ENCODE measurements at regions not wholly inside any gene's neighbourhood (a gene's known extent, or its start where the extent isn't known, plus 50 kb on each side); places are given as distances from the start of the nearest gene placed in this dataset.

GRCh38 chr2:13539296-13539695 lies 822.6 kb downstream of the TRIB2 start:
- Histone ChIP-seq H3K79me2 (ENCODE audit: insufficient read depth, low read length) (no peaks in the 10 kb centered on the region), H3K4me2 (ENCODE audit: low read depth, low read length, poor library complexity, severe bottlenecking) (no peak overlapping the region), H4K20me1 (ENCODE audit: low read depth, low read length) (no peaks in the 10 kb centered on the region), H3K9me3 (ENCODE audit: insufficient read depth, low read length) (no peaks in the 10 kb centered on the region), H3K4me3 (ENCODE audit: insufficient read depth, low read length, poor library complexity, severe bottlenecking) (no peak overlapping the region), H3K27me3 (ENCODE audit: low read length) (no peaks in the 10 kb centered on the region), H2AFZ (ENCODE audit: low read depth, low read length, severe bottlenecking) (no peak overlapping the region), H3K9me2 (replicated peaks; ENCODE audit: insufficient read depth, low read length) (no peaks in the 10 kb centered on the region), H3K36me3 (ENCODE audit: low read length) (no peaks in the 10 kb centered on the region), H3K9ac (ENCODE audit: low read length) (no peak overlapping the region), H3F3A (ENCODE audit: insufficient read depth) (no peaks in the 10 kb centered on the region), H3K27ac (ENCODE audit: low read depth, low read length) (no peak overlapping the region)
- TF ChIP-seq EZH2phosphoT487 (conservative IDR thresholded peaks at IDR 0.05; ENCODE audit: low read length) = no peak

GRCh38 chr2:13542061-13542460 lies 825.3 kb downstream of the TRIB2 start:
- Histone ChIP-seq H3K79me2 (ENCODE audit: insufficient read depth, low read length) (no peaks in the 10 kb centered on the region), H4K20me1 (ENCODE audit: low read depth, low read length) (no peaks in the 10 kb centered on the region), H3K9ac (ENCODE audit: low read length) (no peak overlapping the region), H2AFZ (ENCODE audit: low read depth, low read length, severe bottlenecking) (no peak overlapping the region), H3K27ac (ENCODE audit: low read depth, low read length) (no peak overlapping the region), H3K9me3 (ENCODE audit: insufficient read depth, low read length) (no peaks in the 10 kb centered on the region), H3K9me2 (replicated peaks; ENCODE audit: insufficient read depth, low read length) (no peaks in the 10 kb centered on the region), H3K36me3 (ENCODE audit: low read length) (no peaks in the 10 kb centered on the region), H3K4me3 (ENCODE audit: insufficient read depth, low read length, poor library complexity, severe bottlenecking) (no peak overlapping the region), H3F3A (ENCODE audit: insufficient read depth) (no peaks in the 10 kb centered on the region), H3K27me3 (ENCODE audit: low read length) (no peaks in the 10 kb centered on the region), H3K4me2 (ENCODE audit: low read depth, low read length, poor library complexity, severe bottlenecking) (no peak overlapping the region)
- TF ChIP-seq CTCF (IDR thresholded peaks at IDR 0.05; ENCODE audit: insufficient read depth, low read length, poor library complexity, severe bottlenecking) (no peak), EZH2phosphoT487 (conservative IDR thresholded peaks at IDR 0.05; ENCODE audit: low read length) (no peak)

GRCh38 chr2:13542642-13543041 lies 825.9 kb downstream of the TRIB2 start:
- H3K9me2 ChIP-seq (replicated peaks; ENCODE audit: insufficient read depth, low read length) = no peaks in the 10 kb centered on the region
- TF ChIP-seq EZH2phosphoT487 (conservative IDR thresholded peaks at IDR 0.05; ENCODE audit: low read length) (no peak), CTCF (IDR thresholded peaks at IDR 0.05; ENCODE audit: insufficient read depth, low read length, poor library complexity, severe bottlenecking) (no peak)
- no peak overlapping the region for H3K4me3 ChIP-seq (ENCODE audit: insufficient read depth, low read length, poor library complexity, severe bottlenecking)
- H3F3A ChIP-seq (ENCODE audit: insufficient read depth) = no peaks in the 10 kb centered on the region
- H3K9ac ChIP-seq (ENCODE audit: low read length) = no peak overlapping the region
- no peak overlapping the region for H3K27ac ChIP-seq (ENCODE audit: low read depth, low read length)
- H3K9me3 ChIP-seq (ENCODE audit: insufficient read depth, low read length) = no peaks in the 10 kb centered on the region
- H3K4me2 ChIP-seq (ENCODE audit: low read depth, low read length, poor library complexity, severe bottlenecking) = no peak overlapping the region
- H3K79me2 ChIP-seq (ENCODE audit: insufficient read depth, low read length) = no peaks in the 10 kb centered on the region
- H2AFZ ChIP-seq (ENCODE audit: low read depth, low read length, severe bottlenecking) = no peak overlapping the region
- H3K27me3 ChIP-seq (ENCODE audit: low read length) = no peaks in the 10 kb centered on the region
- no peaks in the 10 kb centered on the region for H4K20me1 ChIP-seq (ENCODE audit: low read depth, low read length)
- no peaks in the 10 kb centered on the region for H3K36me3 ChIP-seq (ENCODE audit: low read length)

GRCh38 chr2:13543550-13543949 lies 826.8 kb downstream of the TRIB2 start:
- Histone ChIP-seq H3K4me3 (ENCODE audit: insufficient read depth, low read length, poor library complexity, severe bottlenecking) (no peak overlapping the region), H3K79me2 (ENCODE audit: insufficient read depth, low read length) (no peaks in the 10 kb centered on the region), H3K4me2 (ENCODE audit: low read depth, low read length, poor library complexity, severe bottlenecking) (no peak overlapping the region), H3K27ac (ENCODE audit: low read depth, low read length) (no peak overlapping the region), H4K20me1 (ENCODE audit: low read depth, low read length) (no peaks in the 10 kb centered on the region), H3K36me3 (ENCODE audit: low read length) (no peaks in the 10 kb centered on the region), H2AFZ (ENCODE audit: low read depth, low read length, severe bottlenecking) (no peak overlapping the region), H3F3A (ENCODE audit: insufficient read depth) (no peaks in the 10 kb centered on the region), H3K9ac (ENCODE audit: low read length) (no peak overlapping the region), H3K9me3 (ENCODE audit: insufficient read depth, low read length) (no peaks in the 10 kb centered on the region), H3K9me2 (replicated peaks; ENCODE audit: insufficient read depth, low read length) (no peaks in the 10 kb centered on the region), H3K27me3 (ENCODE audit: low read length) (no peaks in the 10 kb centered on the region)
- TF ChIP-seq CTCF (IDR thresholded peaks at IDR 0.05; ENCODE audit: insufficient read depth, low read length, poor library complexity, severe bottlenecking) (no peak), EZH2phosphoT487 (conservative IDR thresholded peaks at IDR 0.05; ENCODE audit: low read length) (no peak)
